HCEC 1CT (cell line): ENCODE measurements at regions not wholly inside any gene's neighbourhood (a gene's known extent, or its start where the extent isn't known, plus 50 kb on each side); places are given as distances from the start of the nearest gene placed in this dataset.
"Not testable (repeated sequence)": the region's sequence is repeated elsewhere in the genome, so short reads cannot be mapped to it uniquely, and the experiment has no call there.

Source experiments
- DNase-seq: peaks from one replicate; pipeline ENCODE4 v3.0.0-alpha.2; 2017

- DNase-seq: no peak
Observed at GRCh38 chr5:166618526-166618925, 1672.9 kb upstream of the WWC1 start.

GRCh38 chr5:166624573-166624972, 1666.9 kb upstream of the WWC1 start:
- DNase-seq: no peak

- DNase-seq: peak; percentile 2
Observed at GRCh38 chr5:166625210-166625865, 1666.1 kb upstream of the WWC1 start.

- no peak for DNase-seq
Observed at GRCh38 chr5:166637295-166637694, 1654.2 kb upstream of the WWC1 start.

GRCh38 chr5:166639151-166639550, 1652.3 kb upstream of the WWC1 start:
- DNase-seq: no peak

- DNase-seq: not testable (repeated sequence)
Observed at GRCh38 chr5:166640136-166640535, 1651.3 kb upstream of the WWC1 start.

- no peak for DNase-seq
Observed at GRCh38 chr5:166648736-166649135, 1642.7 kb upstream of the WWC1 start.

- no peak for DNase-seq
Observed at GRCh38 chr5:166649676-166650075, 1641.8 kb upstream of the WWC1 start.

- no peak for DNase-seq
Observed at GRCh38 chr5:166651234-166651633, 1640.2 kb upstream of the WWC1 start.

GRCh38 chr5:166671811-166672210, 1619.6 kb upstream of the WWC1 start:
- no peak for DNase-seq

GRCh38 chr5:166672431-166672830, 1619.0 kb upstream of the WWC1 start:
- no peak for DNase-seq

GRCh38 chr5:166677891-166678290, 1613.6 kb upstream of the WWC1 start:
- no peak for DNase-seq

GRCh38 chr5:166679331-166679730, 1612.1 kb upstream of the WWC1 start:
- no peak for DNase-seq

GRCh38 chr5:166695326-166695725, 1596.1 kb upstream of the WWC1 start:
- DNase-seq: no peak

- DNase-seq: no peak
Observed at GRCh38 chr5:166708291-166708690, 1583.2 kb upstream of the WWC1 start.

GRCh38 chr5:166709691-166710090, 1581.8 kb upstream of the WWC1 start:
- DNase-seq: no peak

- no peak for DNase-seq
Observed at GRCh38 chr5:166710271-166710670, 1581.2 kb upstream of the WWC1 start.

- DNase-seq: no peak
Observed at GRCh38 chr5:166712447-166713185, 1578.8 kb upstream of the WWC1 start.

- no peak for DNase-seq
Observed at GRCh38 chr5:166713295-166713694, 1578.2 kb upstream of the WWC1 start.

GRCh38 chr5:166716856-166717492, 1574.5 kb upstream of the WWC1 start:
- DNase-seq: no peak

GRCh38 chr5:166719991-166720390, 1571.5 kb upstream of the WWC1 start:
- no peak for DNase-seq

- DNase-seq: peak; percentile 60
Observed at GRCh38 chr5:166722939-166723338, 1568.5 kb upstream of the WWC1 start.

- DNase-seq: no peak
Observed at GRCh38 chr5:166724284-166724683, 1567.2 kb upstream of the WWC1 start.

GRCh38 chr5:166725593-166725992, 1565.9 kb upstream of the WWC1 start:
- no peak for DNase-seq
